ENCODE measurements at regions not wholly inside any gene's neighbourhood (a gene's known extent, or its start where the extent isn't known, plus 50 kb on each side); places are given as distances from the start of the nearest gene placed in this dataset.

GRCh38 chr1:177794376-177794991 is 175.4 kb downstream of the SEC16B start:
- Histone ChIP-seq H3K4me2 (ENCODE audit: low read length) (peak overlapping the region; percentile 22), H3K36me3 (ENCODE audit: insufficient read depth, low read length) (no peaks in the 10 kb centered on the region), H3F3A (ENCODE audit: insufficient read depth, low read length, poor library complexity, severe bottlenecking) (no peaks in the 10 kb centered on the region), H3K9me2 (ENCODE audit: insufficient read depth, low read length) (no peaks in the 10 kb centered on the region), H3K9ac (ENCODE audit: low read length) (peak overlapping the region; percentile 48), H3K27ac (ENCODE audit: low read length) (peak overlapping the region; percentile 89), H3K27me3 (ENCODE audit: insufficient read depth, low read depth, low read length) (no peaks in the 10 kb centered on the region), H3K4me3 (ENCODE audit: low read length) (peak overlapping the region; percentile 33), H4K20me1 (ENCODE audit: insufficient read depth) (no peaks in the 10 kb centered on the region), H2AFZ (ENCODE audit: low read depth, low read length) (no peak overlapping the region), H3K9me3 (ENCODE audit: low read length) (no peaks in the 10 kb centered on the region), H3K79me2 (replicated peaks; ENCODE audit: insufficient read depth, low read length) (no peaks in the 10 kb centered on the region)
- no peak for TF ChIP-seq TAF1 (IDR thresholded peaks at IDR 0.05; ENCODE audit: low read depth)
- TF ChIP-seq MXI1 (conservative IDR thresholded peaks at IDR 0.05; ENCODE audit: poor library complexity, severe bottlenecking): no peak
- no peak for TF ChIP-seq SMC3 (conservative IDR thresholded peaks at IDR 0.05; ENCODE audit: poor library complexity)
- peak; percentile 12 for TF ChIP-seq REST (IDR thresholded peaks at IDR 0.05; ENCODE audit: borderline replicate concordance)
- TF ChIP-seq CTCF (IDR thresholded peaks at IDR 0.05; ENCODE audit: poor library complexity, severe bottlenecking): no peak
- peak; percentile 91 for TF ChIP-seq EP300 (conservative IDR thresholded peaks at IDR 0.05; ENCODE audit: poor library complexity, severe bottlenecking)
- TF ChIP-seq EZH2 (IDR thresholded peaks at IDR 0.05; ENCODE audit: borderline replicate concordance, insufficient read depth, low read length, poor library complexity, severe bottlenecking): no peak
- TF ChIP-seq POLR2AphosphoS5 (IDR thresholded peaks at IDR 0.05): peak; percentile 79
- TF ChIP-seq RAD21 (conservative IDR thresholded peaks at IDR 0.05): peak; percentile 35

- Histone ChIP-seq H3K9me2 (ENCODE audit: insufficient read depth, low read length) (no peaks in the 10 kb centered on the region), H3K27me3 (ENCODE audit: insufficient read depth, low read depth, low read length) (no peaks in the 10 kb centered on the region), H3K9ac (ENCODE audit: low read length) (peak overlapping the region; percentile 48), H3K4me3 (ENCODE audit: low read length) (peak overlapping the region; percentile 33), H4K20me1 (ENCODE audit: insufficient read depth) (no peaks in the 10 kb centered on the region), H3K9me3 (ENCODE audit: low read length) (no peaks in the 10 kb centered on the region), H3K27ac (ENCODE audit: low read length) (peak overlapping the region; percentile 89), H3K36me3 (ENCODE audit: insufficient read depth, low read length) (no peaks in the 10 kb centered on the region), H3F3A (ENCODE audit: insufficient read depth, low read length, poor library complexity, severe bottlenecking) (no peaks in the 10 kb centered on the region), H2AFZ (ENCODE audit: low read depth, low read length) (no peak overlapping the region), H3K4me2 (ENCODE audit: low read length) (peak overlapping the region; percentile 22), H3K79me2 (replicated peaks; ENCODE audit: insufficient read depth, low read length) (no peaks in the 10 kb centered on the region)
- TF ChIP-seq MXI1 (conservative IDR thresholded peaks at IDR 0.05; ENCODE audit: poor library complexity, severe bottlenecking): no peak
- TF ChIP-seq EZH2 (IDR thresholded peaks at IDR 0.05; ENCODE audit: borderline replicate concordance, insufficient read depth, low read length, poor library complexity, severe bottlenecking): no peak
- TF ChIP-seq POLR2AphosphoS5 (IDR thresholded peaks at IDR 0.05): no peak
- no peak for TF ChIP-seq REST (IDR thresholded peaks at IDR 0.05; ENCODE audit: borderline replicate concordance)
- no peak for TF ChIP-seq TAF1 (IDR thresholded peaks at IDR 0.05; ENCODE audit: low read depth)
- TF ChIP-seq RAD21 (conservative IDR thresholded peaks at IDR 0.05): no peak
- TF ChIP-seq CTCF (IDR thresholded peaks at IDR 0.05; ENCODE audit: poor library complexity, severe bottlenecking): no peak
- no peak for TF ChIP-seq SMC3 (conservative IDR thresholded peaks at IDR 0.05; ENCODE audit: poor library complexity)
- TF ChIP-seq EP300 (conservative IDR thresholded peaks at IDR 0.05; ENCODE audit: poor library complexity, severe bottlenecking): no peak
Observed at GRCh38 chr1:177793900-177794299, 176.0 kb downstream of the SEC16B start.
